ENCODE measurements at regions not wholly inside any gene's neighbourhood (a gene's known extent, or its start where the extent isn't known, plus 50 kb on each side); places are given as distances from the start of the nearest gene placed in this dataset.

GRCh38 chr6:132213191-132213590 lies 188.1 kb downstream of the MOXD1 start:
- H3K4me1 ChIP-seq (ENCODE audit: control insufficient read depth, insufficient read depth, low read length), result peaks cover 4% of the 10 kb centered on the region; the same call in 1 of the 2 replicates
- no peaks in the 10 kb centered on the region for H3K27me3 ChIP-seq (ENCODE audit: control insufficient read depth, insufficient read depth, low read length)
- H4K20me1 ChIP-seq (ENCODE audit: insufficient read depth, low read length), result no peaks in the 10 kb centered on the region
- H3K9me3 ChIP-seq (ENCODE audit: control insufficient read depth, insufficient read depth, low read length), result peaks cover 3% of the 10 kb centered on the region; the same call in 1 of the 2 replicates
- H3K14ac ChIP-seq (replicated peaks; ENCODE audit: low read depth, low read length), result no peak overlapping the region
- POLR2A ChIA-PET (ENCODE audit: unreplicated experiment), result no interaction called here
- no peak overlapping the region for H3K4me3 ChIP-seq (ENCODE audit: insufficient read depth, low read depth, low read length)
- H3K9me1 ChIP-seq (ENCODE audit: insufficient read depth, low read length), result no peaks in the 10 kb centered on the region
- no peaks in the 10 kb centered on the region for H3K36me3 ChIP-seq (ENCODE audit: control insufficient read depth, insufficient read depth, low read length)
- no peak overlapping the region for H2AFZ ChIP-seq (replicated peaks; ENCODE audit: low read length, poor library complexity)
- H4K91ac ChIP-seq (ENCODE audit: insufficient read depth, low read depth, low read length), result no peak overlapping the region
- H3K23ac ChIP-seq (ENCODE audit: low read depth, low read length), result no peak overlapping the region
- no peak overlapping the region for H2BK120ac ChIP-seq (ENCODE audit: low read depth, low read length)
- H3K56ac ChIP-seq (ENCODE audit: extremely low read depth, insufficient read depth, low read length), result no peak overlapping the region
- H2BK5ac ChIP-seq (ENCODE audit: low read depth, low read length, poor library complexity, severe bottlenecking), result no peak overlapping the region
- H2AK5ac ChIP-seq (ENCODE audit: low read depth, low read length), result no peak overlapping the region
- intact Hi-C loops (cut with micrococcal nuclease), result no loop called here
- H2BK15ac ChIP-seq (ENCODE audit: low read depth, low read length), result no peak overlapping the region
- no peak overlapping the region for H3K18ac ChIP-seq (ENCODE audit: low read depth, low read length)
- TF ChIP-seq SMC3 (IDR thresholded peaks at IDR 0.05; ENCODE audit: low read depth, low read length), result no peak
- no peak for TF ChIP-seq RFX5 (IDR thresholded peaks at IDR 0.05; ENCODE audit: low read depth, low read length)
- no peak for TF ChIP-seq CHD1 (IDR thresholded peaks at IDR 0.05; ENCODE audit: low read depth, low read length)
- TF ChIP-seq MAFK (IDR thresholded peaks at IDR 0.05; ENCODE audit: low read depth, low read length), result no peak
- no peak for TF ChIP-seq RAD21 (IDR thresholded peaks at IDR 0.05; ENCODE audit: low read length)
- TF ChIP-seq FOS (IDR thresholded peaks at IDR 0.05; ENCODE audit: low read depth, low read length), result no peak
- TF ChIP-seq NFE2L2 (IDR thresholded peaks at IDR 0.05; ENCODE audit: low read depth, low read length), result no peak
- no peak for TF ChIP-seq MAZ (IDR thresholded peaks at IDR 0.05; ENCODE audit: borderline replicate concordance, low read depth, low read length)
- no peak for TF ChIP-seq MXI1 (IDR thresholded peaks at IDR 0.05; ENCODE audit: borderline replicate concordance, low read depth, low read length)
- no peak for TF ChIP-seq BHLHE40 (IDR thresholded peaks at IDR 0.05; ENCODE audit: low read depth, low read length)
- no peak for TF ChIP-seq CTCF (conservative IDR thresholded peaks at IDR 0.05; ENCODE audit: low read depth, low read length)
- TF ChIP-seq CEBPB (IDR thresholded peaks at IDR 0.05; ENCODE audit: low read depth, low read length), result no peak
- TF ChIP-seq POLR2A (IDR thresholded peaks at IDR 0.05; ENCODE audit: low read depth, low read length), result no peak
- no peak for TF ChIP-seq USF2 (IDR thresholded peaks at IDR 0.05; ENCODE audit: low read depth, low read length)
- no peak overlapping the region for H3K27ac ChIP-seq (ENCODE audit: insufficient read depth, low read length)
- CTCF ChIA-PET, result no interaction called here
- DNase-seq (no peak), ATAC-seq (ENCODE audit: low read depth) (no peak)
- no peak overlapping the region for H3K9ac ChIP-seq (ENCODE audit: low read depth, low read length)
- no peak overlapping the region for H4K5ac ChIP-seq (ENCODE audit: low read depth, low read length)
- BruUV-seq (replicated peaks), result no TSS peak
- in situ Hi-C loops (cut with MboI; ENCODE audit: low sequenced_read_pairs), result loop anchor here (10.0 kb wide), 1 partner anchor 248 kb away; no protein-coding TSS in a partner anchor
- dilution Hi-C loops (cut with HindIII; ENCODE audit: low sequenced_read_pairs, unreplicated experiment), result no loop called here
- no peaks in the 10 kb centered on the region for H3K79me1 ChIP-seq (ENCODE audit: low read depth in 1 of 2, low read length in 2 of 2)
- no CpG with 5 or more reads among the region's 4 CpGs for WGBS, 2 experiments (ENCODE audit: extremely low coverage in 2 of 2, insufficient read length in 1 of 2)
- H4K8ac ChIP-seq (ENCODE audit: low read depth in 2 of 2, low read length in 2 of 2), result no peak overlapping the region
- no peak overlapping the region for H3K4ac ChIP-seq (ENCODE audit: low read depth, low read length)
- H2AK9ac ChIP-seq (replicated peaks; ENCODE audit: low read depth, low read length, poor library complexity), result no peak overlapping the region
- no peak overlapping the region for H3K4me2 ChIP-seq (ENCODE audit: low read depth, low read length)
- no peak overlapping the region for H2BK20ac ChIP-seq (ENCODE audit: low read depth, low read length)

Data from IMR-90 (cell line).